Neural crest cell (in vitro differentiated cells): ENCODE measurements at regions not wholly inside any gene's neighbourhood (a gene's known extent, or its start where the extent isn't known, plus 50 kb on each side); places are given as distances from the start of the nearest gene placed in this dataset.

Experiments
- DNase-seq: peaks from one replicate; pipeline ENCODE4 v3.0.0; 2021; ENCODE audit warnings: low read depth, mixed read lengths, low spot score
- H3K27ac Mint-ChIP-seq: one replicate; pipeline ENCODE4 v1.8.0; 2021; ENCODE audit warnings: mild to moderate bottlenecking, mixed read lengths; ENCODE audit not compliant: unreplicated experiment
- H3K27me3 Mint-ChIP-seq: 2 replicates; pipeline ENCODE4 v1.8.0; 2021; ENCODE audit warnings: low read depth, mild to moderate bottlenecking, mixed read lengths
- H3K36me3 Mint-ChIP-seq: 2 replicates; pipeline ENCODE4 v1.8.0; 2021; ENCODE audit warnings: low read depth, mild to moderate bottlenecking, mixed read lengths
- H3K4me1 Mint-ChIP-seq: 2 replicates; pipeline ENCODE4 v1.8.0; 2021; ENCODE audit warnings: mixed read lengths
- H3K4me3 Mint-ChIP-seq: one replicate; pipeline ENCODE4 v1.8.0; 2021; ENCODE audit warnings: mild to moderate bottlenecking, mixed read lengths
- H3K9me3 Mint-ChIP-seq: 2 replicates; pipeline ENCODE4 v1.8.0; 2021; ENCODE audit warnings: mixed read lengths
- CTCF ChIP-seq: fragments of 200-600 bp; sonication (generic); conservative IDR thresholded peaks from 2 replicates; pipeline ENCODE4 v1.5.0; 2021; ENCODE audit warnings: antibody characterized with exemption, mild to moderate bottlenecking

GRCh38 chr10:85317827-85318226 is 989.4 kb downstream of the CCSER2 start:
- Mint-ChIP-seq H3K27ac (no peak overlapping the region), H3K4me1 (peaks cover 17% of the 10 kb centered on the region), H3K9me3 (peaks cover 4% of the 10 kb centered on the region), H3K36me3 (no peaks in the 10 kb centered on the region), H3K4me3 (no peak overlapping the region), H3K27me3 (no peaks in the 10 kb centered on the region)
- TF ChIP-seq CTCF, result no peak
- no peak for DNase-seq

- no peak overlapping the region for H3K4me3 Mint-ChIP-seq
- TF ChIP-seq CTCF, result no peak
- H3K36me3 Mint-ChIP-seq, result no peaks in the 10 kb centered on the region
- H3K9me3 Mint-ChIP-seq, result peaks cover 4% of the 10 kb centered on the region
- H3K4me1 Mint-ChIP-seq, result peaks cover 17% of the 10 kb centered on the region
- DNase-seq, result no peak
- no peaks in the 10 kb centered on the region for H3K27me3 Mint-ChIP-seq
- H3K27ac Mint-ChIP-seq, result peak overlapping the region; percentile 20
Measured at GRCh38 chr10:85318809-85319807, 990.7 kb downstream of the CCSER2 start.

GRCh38 chr10:85319826-85320225 is 991.4 kb downstream of the CCSER2 start:
- DNase-seq, result no peak
- H3K4me1 Mint-ChIP-seq, result peaks cover 17% of the 10 kb centered on the region
- peaks cover 4% of the 10 kb centered on the region for H3K9me3 Mint-ChIP-seq
- no peak overlapping the region for H3K27ac Mint-ChIP-seq
- no peak for TF ChIP-seq CTCF
- no peaks in the 10 kb centered on the region for H3K27me3 Mint-ChIP-seq
- no peaks in the 10 kb centered on the region for H3K36me3 Mint-ChIP-seq
- H3K4me3 Mint-ChIP-seq, result no peak overlapping the region

GRCh38 chr10:85333594-85333993 is 1005.2 kb downstream of the CCSER2 start:
- peaks cover 16% of the 10 kb centered on the region for H3K9me3 Mint-ChIP-seq
- TF ChIP-seq CTCF, result no peak

GRCh38 chr10:85362401-85362800 is 1004.2 kb downstream of the GRID1 start:
- H3K4me1 Mint-ChIP-seq, result no peaks in the 10 kb centered on the region
- no peaks in the 10 kb centered on the region for H3K36me3 Mint-ChIP-seq
- H3K27ac Mint-ChIP-seq, result no peak overlapping the region
- H3K9me3 Mint-ChIP-seq, result no peaks in the 10 kb centered on the region
- no peaks in the 10 kb centered on the region for H3K27me3 Mint-ChIP-seq
- no peak overlapping the region for H3K4me3 Mint-ChIP-seq
- TF ChIP-seq CTCF, result no peak
- no peak for DNase-seq

More at GRCh38 chr10:85333594-85333993, 1005.2 kb downstream of the CCSER2 start:
- DNase-seq, result no peak
- Mint-ChIP-seq H3K27me3 (no peaks in the 10 kb centered on the region), H3K4me3 (no peak overlapping the region), H3K4me1 (no peaks in the 10 kb centered on the region), H3K36me3 (peaks cover 2% of the 10 kb centered on the region), H3K27ac (no peak overlapping the region)
